ENCODE measurements at regions not wholly inside any gene's neighbourhood (a gene's known extent, or its start where the extent isn't known, plus 50 kb on each side); places are given as distances from the start of the nearest gene placed in this dataset.

DNA sequence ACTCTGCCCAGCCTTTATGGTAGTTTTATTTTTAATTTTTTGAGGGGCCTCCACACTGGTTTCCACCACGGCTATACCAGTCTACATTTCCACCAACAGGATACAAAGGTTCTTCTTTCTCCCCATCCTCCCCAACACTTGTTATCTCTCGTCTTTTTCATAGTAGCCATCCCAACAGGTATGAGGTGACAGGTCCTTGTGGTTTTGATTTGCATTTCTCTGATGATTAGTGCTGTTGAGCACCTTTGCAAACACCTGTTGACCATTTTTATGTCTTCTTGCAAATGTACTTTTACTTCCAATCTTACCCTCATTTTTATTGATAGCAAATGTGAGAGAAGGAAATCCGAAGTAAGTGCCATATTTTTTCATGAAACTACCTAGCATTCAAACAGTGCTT lies 195.4 kb upstream of the PREP start:
- no peaks in the 10 kb centered on the region for H3K36me3 ChIP-seq (ENCODE audit: control insufficient read depth, insufficient read depth, low read length)
- TF ChIP-seq, protein P1, sequence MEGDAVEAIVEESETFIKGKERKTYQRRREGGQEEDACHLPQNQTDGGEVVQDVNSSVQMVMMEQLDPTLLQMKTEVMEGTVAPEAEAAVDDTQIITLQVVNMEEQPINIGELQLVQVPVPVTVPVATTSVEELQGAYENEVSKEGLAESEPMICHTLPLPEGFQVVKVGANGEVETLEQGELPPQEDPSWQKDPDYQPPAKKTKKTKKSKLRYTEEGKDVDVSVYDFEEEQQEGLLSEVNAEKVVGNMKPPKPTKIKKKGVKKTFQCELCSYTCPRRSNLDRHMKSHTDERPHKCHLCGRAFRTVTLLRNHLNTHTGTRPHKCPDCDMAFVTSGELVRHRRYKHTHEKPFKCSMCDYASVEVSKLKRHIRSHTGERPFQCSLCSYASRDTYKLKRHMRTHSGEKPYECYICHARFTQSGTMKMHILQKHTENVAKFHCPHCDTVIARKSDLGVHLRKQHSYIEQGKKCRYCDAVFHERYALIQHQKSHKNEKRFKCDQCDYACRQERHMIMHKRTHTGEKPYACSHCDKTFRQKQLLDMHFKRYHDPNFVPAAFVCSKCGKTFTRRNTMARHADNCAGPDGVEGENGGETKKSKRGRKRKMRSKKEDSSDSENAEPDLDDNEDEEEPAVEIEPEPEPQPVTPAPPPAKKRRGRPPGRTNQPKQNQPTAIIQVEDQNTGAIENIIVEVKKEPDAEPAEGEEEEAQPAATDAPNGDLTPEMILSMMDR (IDR thresholded peaks at IDR 0.05): no peak
- no peak overlapping the region for H3K4me3 ChIP-seq (ENCODE audit: low read length)
- intact Hi-C loops (cut with micrococcal nuclease): no loop called here
- no peaks in the 10 kb centered on the region for H3K9me3 ChIP-seq (ENCODE audit: control insufficient read depth, insufficient read depth, low read length)
- no peaks in the 10 kb centered on the region for H3K9me3 Mint-ChIP-seq
- ATAC-seq: no peak
- H3K4me3 Mint-ChIP-seq: no peak overlapping the region
- peaks cover 2% of the 10 kb centered on the region for H3K4me1 ChIP-seq (ENCODE audit: control insufficient read depth, insufficient read depth, low read length)
- no peaks in the 10 kb centered on the region for H3K27me3 ChIP-seq (ENCODE audit: control insufficient read depth, insufficient read depth, low read length)
- H3K27me3 Mint-ChIP-seq (ENCODE audit: low read depth in 2 of 2): peaks cover 0 to 2% of the 10 kb centered on the region in 2 donors
- H3K4me1 Mint-ChIP-seq: no peaks in the 10 kb centered on the region
- no peak for DNase-seq
- H3K36me3 Mint-ChIP-seq: no peaks in the 10 kb centered on the region
- H3K27ac ChIP-seq (ENCODE audit: low read length): no peak overlapping the region
- no peak overlapping the region for H3K27ac Mint-ChIP-seq
- WGBS (ENCODE audit: insufficient coverage): 100% methylated on average over 1 of the region's 3 CpGs

DNA sequence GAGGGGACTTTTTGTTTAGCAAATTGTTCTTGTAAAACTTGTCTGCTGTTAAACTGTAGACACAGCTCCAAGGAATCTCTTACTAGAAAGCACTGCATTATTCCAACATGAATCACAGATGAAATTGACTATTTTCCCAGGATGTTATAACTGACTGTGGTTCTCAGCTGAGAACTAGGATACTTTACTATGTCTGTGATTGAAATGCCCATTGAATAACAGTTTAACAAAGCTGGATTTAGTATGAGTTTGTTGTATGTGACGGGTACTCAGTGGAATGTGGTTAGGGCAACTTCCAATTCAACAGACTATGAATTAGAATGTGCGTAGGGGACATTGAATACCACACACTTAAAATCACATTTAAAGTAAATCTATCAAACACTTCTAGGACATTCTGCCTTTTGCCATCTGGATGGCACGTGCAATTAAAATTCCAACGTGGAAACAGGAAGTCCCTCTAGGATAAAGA lies 193.4 kb upstream of the PREP start:
- DNase-seq: no peak
- WGBS (ENCODE audit: insufficient coverage): 88% methylated on average over 4 of the region's 4 CpGs
- no peaks in the 10 kb centered on the region for H3K9me3 Mint-ChIP-seq
- H3K27ac ChIP-seq (ENCODE audit: low read length): no peak overlapping the region
- no peak for ATAC-seq
- H3K4me3 ChIP-seq (ENCODE audit: low read length): no peak overlapping the region
- TF ChIP-seq, protein P1 (IDR thresholded peaks at IDR 0.05): no peak
- H3K27me3 ChIP-seq (ENCODE audit: control insufficient read depth, insufficient read depth, low read length): no peaks in the 10 kb centered on the region
- intact Hi-C loops (cut with micrococcal nuclease): no loop called here
- H3K27me3 Mint-ChIP-seq (ENCODE audit: low read depth in 2 of 2): peaks cover 0 to 2% of the 10 kb centered on the region in 2 donors
- no peak overlapping the region for H3K27ac Mint-ChIP-seq
- no peaks in the 10 kb centered on the region for H3K36me3 Mint-ChIP-seq
- peaks cover 2 to 3% of the 10 kb centered on the region in 2 donors for H3K4me1 Mint-ChIP-seq
- no peaks in the 10 kb centered on the region for H3K9me3 ChIP-seq (ENCODE audit: control insufficient read depth, insufficient read depth, low read length)
- no peak overlapping the region for H3K4me3 Mint-ChIP-seq
- H3K36me3 ChIP-seq (ENCODE audit: control insufficient read depth, insufficient read depth, low read length): no peaks in the 10 kb centered on the region
- H3K4me1 ChIP-seq (ENCODE audit: control insufficient read depth, insufficient read depth, low read length): no peaks in the 10 kb centered on the region

DNA sequence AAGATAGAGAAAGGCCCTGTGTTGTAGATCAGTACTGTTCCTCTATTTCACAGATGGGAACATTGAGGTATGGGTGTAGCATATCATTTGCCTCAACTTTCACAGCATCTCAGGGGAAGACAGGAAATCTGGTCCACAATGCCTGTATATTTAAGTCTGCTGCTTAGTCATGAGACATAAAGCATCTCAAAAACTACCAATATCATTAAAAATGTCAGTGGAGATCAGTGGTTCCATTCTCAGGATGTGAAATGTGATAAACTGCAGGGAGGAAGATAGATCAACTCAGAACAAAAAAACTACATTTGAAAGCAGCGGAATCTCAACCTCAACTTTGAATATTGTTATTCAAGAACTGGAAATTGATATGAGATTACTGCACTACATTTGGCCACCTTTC lies 192.9 kb upstream of the PREP start:
- no peaks in the 10 kb centered on the region for H3K9me3 Mint-ChIP-seq
- WGBS (ENCODE audit: insufficient coverage): no CpG with 5 or more reads among the region's 1 CpG

DNA sequence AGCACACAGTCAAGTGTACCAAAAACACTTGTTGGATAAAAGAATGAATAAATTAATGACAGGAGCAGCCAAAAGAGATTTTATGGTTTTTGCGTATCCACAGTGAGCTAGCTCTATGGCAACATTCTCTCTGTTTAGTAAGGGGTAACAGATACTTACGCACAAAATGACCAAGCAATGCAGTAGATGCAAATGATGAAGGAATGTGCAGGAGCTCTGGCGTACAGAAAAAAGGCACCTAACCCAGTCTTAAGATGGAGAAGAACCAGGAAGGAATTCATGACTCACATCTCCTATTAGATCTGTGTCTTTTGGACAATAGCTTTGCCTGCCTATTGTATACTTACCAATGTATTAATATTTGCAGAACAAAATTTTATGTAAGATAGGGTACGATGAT lies 191.9 kb upstream of the PREP start:
- WGBS (ENCODE audit: insufficient coverage): 92% methylated on average over 3 of the region's 4 CpGs
- ATAC-seq (no peak), DNase-seq (no peak)
- intact Hi-C loops (cut with micrococcal nuclease): no loop called here
- H3K27me3 Mint-ChIP-seq (ENCODE audit: low read depth in 2 of 2): peaks cover 0 to 2% of the 10 kb centered on the region in 2 donors
- no peak overlapping the region for H3K4me3 Mint-ChIP-seq
- Histone ChIP-seq H3K4me3 (ENCODE audit: low read length) (no peak overlapping the region), H3K36me3 (ENCODE audit: control insufficient read depth, insufficient read depth, low read length) (no peaks in the 10 kb centered on the region), H3K9me3 (ENCODE audit: control insufficient read depth, insufficient read depth, low read length) (no peaks in the 10 kb centered on the region), H3K4me1 (ENCODE audit: control insufficient read depth, insufficient read depth, low read length) (peaks cover 5% of the 10 kb centered on the region), H3K27me3 (ENCODE audit: control insufficient read depth, insufficient read depth, low read length) (no peaks in the 10 kb centered on the region), H3K27ac (ENCODE audit: low read length) (no peak overlapping the region)
- H3K36me3 Mint-ChIP-seq: no peaks in the 10 kb centered on the region
- TF ChIP-seq, protein P1 (IDR thresholded peaks at IDR 0.05): no peak
- no peaks in the 10 kb centered on the region for H3K9me3 Mint-ChIP-seq
- H3K4me1 Mint-ChIP-seq: peaks cover 7 to 8% of the 10 kb centered on the region in 2 donors
- H3K27ac Mint-ChIP-seq: no peak overlapping the region

More for the DNA sequence above, 192.9 kb upstream of the PREP start:
- no peak overlapping the region for H3K4me3 Mint-ChIP-seq
- H3K27ac ChIP-seq (ENCODE audit: low read length): no peak overlapping the region
- ATAC-seq: no peak
- H3K27me3 Mint-ChIP-seq (ENCODE audit: low read depth in 2 of 2): peaks cover 0 to 2% of the 10 kb centered on the region in 2 donors
- intact Hi-C loops (cut with micrococcal nuclease): no loop called here
- H3K9me3 ChIP-seq (ENCODE audit: control insufficient read depth, insufficient read depth, low read length): no peaks in the 10 kb centered on the region
- H3K4me1 Mint-ChIP-seq: peaks cover 7% of the 10 kb centered on the region in 2 donors
- peaks cover 5% of the 10 kb centered on the region for H3K4me1 ChIP-seq (ENCODE audit: control insufficient read depth, insufficient read depth, low read length)
- no peaks in the 10 kb centered on the region for H3K27me3 ChIP-seq (ENCODE audit: control insufficient read depth, insufficient read depth, low read length)
- no peak overlapping the region for H3K4me3 ChIP-seq (ENCODE audit: low read length)
- TF ChIP-seq, protein P1 (IDR thresholded peaks at IDR 0.05): no peak
- H3K27ac Mint-ChIP-seq: no peak overlapping the region
- H3K36me3 ChIP-seq (ENCODE audit: control insufficient read depth, insufficient read depth, low read length): no peaks in the 10 kb centered on the region
- no peak for DNase-seq
- H3K36me3 Mint-ChIP-seq: no peaks in the 10 kb centered on the region

Data from natural killer cell (primary cell).